HG03457 (cell line): ENCODE measurements at regions not wholly inside any gene's neighbourhood (a gene's known extent, or its start where the extent isn't known, plus 50 kb on each side); places are given as distances from the start of the nearest gene placed in this dataset.

ENCODE experiments used
- ATAC-seq: cut with Tn5 transposase; IDR thresholded peaks from one replicate; pipeline ENCODE4 v1.9.1; 2021; ENCODE audit warnings: moderate number of reproducible peaks; ENCODE audit not compliant: unreplicated experiment

- ATAC-seq, result no peak
Measured at GRCh38 chr2:19810148-19810547, 91.6 kb downstream of the TTC32 start.

- ATAC-seq, result no peak
Measured at GRCh38 chr2:19809206-19809605, 92.6 kb downstream of the TTC32 start.

GRCh38 chr2:19807866-19808265 lies 93.9 kb downstream of the TTC32 start:
- ATAC-seq, result no peak

- ATAC-seq, result no peak
Measured at GRCh38 chr2:19807346-19807745, 94.4 kb downstream of the TTC32 start.

- ATAC-seq, result no peak
Measured at GRCh38 chr2:19806591-19806990, 95.2 kb downstream of the TTC32 start.

- ATAC-seq, result no peak
Measured at GRCh38 chr2:19806131-19806530, 95.7 kb downstream of the TTC32 start.

GRCh38 chr2:19805266-19805665 lies 96.5 kb downstream of the TTC32 start:
- no peak for ATAC-seq

- no peak for ATAC-seq
Measured at GRCh38 chr2:19804639-19805260, 97.0 kb downstream of the TTC32 start.

GRCh38 chr2:19802086-19802841 lies 99.5 kb downstream of the TTC32 start:
- ATAC-seq, result no peak

- no peak for ATAC-seq
Measured at GRCh38 chr2:19801367-19802080, 100.3 kb downstream of the TTC32 start.

GRCh38 chr2:19800796-19801195 lies 101.0 kb downstream of the TTC32 start:
- no peak for ATAC-seq

GRCh38 chr2:19799881-19800780 lies 101.7 kb downstream of the TTC32 start:
- no peak for ATAC-seq

GRCh38 chr2:19797871-19798270 lies 103.9 kb downstream of the TTC32 start:
- no peak for ATAC-seq

GRCh38 chr2:19797243-19797810 lies 104.5 kb downstream of the TTC32 start:
- no peak for ATAC-seq

- no peak for ATAC-seq
Measured at GRCh38 chr2:19796035-19796695, 105.6 kb downstream of the TTC32 start.

GRCh38 chr2:19793132-19793750 lies 108.5 kb downstream of the TTC32 start:
- no peak for ATAC-seq

- no peak for ATAC-seq
Measured at GRCh38 chr2:19790291-19790690, 111.5 kb downstream of the TTC32 start.

- ATAC-seq, result no peak
Measured at GRCh38 chr2:19787134-19787533, 114.6 kb downstream of the TTC32 start.

GRCh38 chr2:19786408-19787058 lies 115.2 kb downstream of the TTC32 start:
- peak; percentile 56 for ATAC-seq
